ENCODE measurements at regions not wholly inside any gene's neighbourhood (a gene's known extent, or its start where the extent isn't known, plus 50 kb on each side); places are given as distances from the start of the nearest gene placed in this dataset.

DNA sequence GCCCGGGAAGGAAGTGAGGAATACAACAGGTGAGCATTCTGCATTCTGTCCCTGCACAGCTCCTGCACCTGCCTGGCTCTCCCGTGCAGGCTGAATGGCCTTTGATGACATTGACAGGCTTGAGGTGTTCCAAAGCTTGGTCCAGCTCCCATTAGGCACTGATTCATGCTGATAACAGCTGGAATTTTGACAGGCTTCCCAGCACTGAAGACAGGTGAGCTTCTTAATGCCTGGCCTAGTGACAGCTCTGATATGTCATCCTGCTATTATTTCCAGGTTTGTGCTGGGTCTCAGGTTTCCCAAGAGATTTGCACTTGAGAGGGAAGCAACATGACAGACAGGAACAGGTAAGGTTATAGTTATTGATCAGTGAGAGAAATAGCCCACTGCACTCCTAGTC lies 58.0 kb upstream of the MTNR1B start:
- H3K9ac ChIP-seq (ENCODE audit: low read depth in 1 of 2, low read length in 2 of 2) = no peak overlapping the region
- H3K27me3 ChIP-seq (ENCODE audit: control insufficient read depth in 1 of 2, insufficient read depth in 2 of 2, low read length in 2 of 2) = no peaks in the 10 kb centered on the region
- H3K27ac ChIP-seq (ENCODE audit: low read depth, low read length) = no peak overlapping the region
- no peaks in the 10 kb centered on the region for H3K36me3 ChIP-seq (ENCODE audit: control insufficient read depth in 1 of 2, insufficient read depth in 2 of 2, low read length in 2 of 2)
- H3K4me1 ChIP-seq (ENCODE audit: control insufficient read depth in 1 of 2, insufficient read depth in 2 of 2, low read length in 2 of 2) = no peaks in the 10 kb centered on the region
- H3K4me3 ChIP-seq (ENCODE audit: low read depth in 1 of 2, low read length in 2 of 2) = no peak overlapping the region
- H3K9me3 ChIP-seq (ENCODE audit: control insufficient read depth in 1 of 2, low read length in 2 of 2) = no peaks in the 10 kb centered on the region

DNA sequence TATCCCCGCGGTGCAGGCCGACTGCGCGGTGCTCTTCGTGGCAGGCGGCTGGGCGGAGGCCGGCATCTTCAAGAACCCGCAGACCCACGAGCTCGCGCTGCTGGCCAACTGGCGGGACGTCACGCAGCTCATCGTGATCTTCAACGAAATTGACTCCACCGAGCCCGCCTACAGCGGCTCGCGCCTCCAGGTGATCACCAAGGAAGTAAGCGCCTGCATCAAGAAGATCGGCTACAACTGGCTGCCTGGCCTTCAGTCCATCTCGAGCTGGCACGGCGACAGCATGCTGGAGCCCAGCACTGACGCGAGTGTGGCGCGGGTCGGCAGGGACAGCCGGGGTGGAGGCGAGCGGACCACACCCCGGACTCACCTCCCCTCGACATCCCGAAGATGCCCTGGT lies 53.9 kb upstream of the MTNR1B start:
- Histone ChIP-seq H3K27me3 (ENCODE audit: control insufficient read depth in 1 of 2, insufficient read depth in 2 of 2, low read length in 2 of 2) (no peaks in the 10 kb centered on the region), H3K4me1 (ENCODE audit: control insufficient read depth in 1 of 2, insufficient read depth in 2 of 2, low read length in 2 of 2) (no peaks in the 10 kb centered on the region), H3K36me3 (ENCODE audit: control insufficient read depth in 1 of 2, insufficient read depth in 2 of 2, low read length in 2 of 2) (no peaks in the 10 kb centered on the region), H3K9ac (ENCODE audit: low read depth in 1 of 2, low read length in 2 of 2) (no peak overlapping the region), H3K27ac (ENCODE audit: low read depth, low read length) (no peak overlapping the region), H3K9me3 (ENCODE audit: control insufficient read depth in 1 of 2, low read length in 2 of 2) (no peaks in the 10 kb centered on the region), H3K4me3 (ENCODE audit: low read depth in 1 of 2, low read length in 2 of 2) (no peak overlapping the region)

DNA sequence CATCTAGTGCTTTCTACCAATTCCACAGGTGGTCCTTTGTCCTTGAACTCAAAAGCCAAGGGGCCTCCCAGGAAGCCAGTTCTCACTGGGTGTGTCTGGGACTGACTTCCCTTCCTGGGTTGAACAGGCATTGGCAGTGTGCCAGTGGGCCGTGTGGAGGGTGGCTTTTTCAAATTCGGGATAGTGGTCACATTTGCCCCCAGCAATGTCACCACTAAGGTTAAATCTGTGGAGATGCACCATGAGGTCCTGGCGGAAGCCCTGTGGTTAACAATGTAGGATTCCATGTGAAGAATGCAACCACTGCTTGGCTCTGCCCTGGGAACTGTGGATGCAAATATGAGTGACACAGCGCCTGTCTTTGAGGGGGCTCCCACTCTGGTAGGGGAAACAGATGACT lies 53.2 kb upstream of the MTNR1B start:
- H3K27ac ChIP-seq (ENCODE audit: low read depth, low read length) = no peak overlapping the region
- no peak overlapping the region for H3K4me3 ChIP-seq (ENCODE audit: low read depth in 1 of 2, low read length in 2 of 2)
- H3K36me3 ChIP-seq (ENCODE audit: control insufficient read depth in 1 of 2, insufficient read depth in 2 of 2, low read length in 2 of 2) = no peaks in the 10 kb centered on the region
- H3K27me3 ChIP-seq (ENCODE audit: control insufficient read depth in 1 of 2, insufficient read depth in 2 of 2, low read length in 2 of 2) = no peaks in the 10 kb centered on the region
- no peak overlapping the region for H3K9ac ChIP-seq (ENCODE audit: low read depth in 1 of 2, low read length in 2 of 2)
- H3K9me3 ChIP-seq (ENCODE audit: control insufficient read depth in 1 of 2, low read length in 2 of 2) = no peaks in the 10 kb centered on the region
- H3K4me1 ChIP-seq (ENCODE audit: control insufficient read depth in 1 of 2, insufficient read depth in 2 of 2, low read length in 2 of 2) = no peaks in the 10 kb centered on the region

DNA sequence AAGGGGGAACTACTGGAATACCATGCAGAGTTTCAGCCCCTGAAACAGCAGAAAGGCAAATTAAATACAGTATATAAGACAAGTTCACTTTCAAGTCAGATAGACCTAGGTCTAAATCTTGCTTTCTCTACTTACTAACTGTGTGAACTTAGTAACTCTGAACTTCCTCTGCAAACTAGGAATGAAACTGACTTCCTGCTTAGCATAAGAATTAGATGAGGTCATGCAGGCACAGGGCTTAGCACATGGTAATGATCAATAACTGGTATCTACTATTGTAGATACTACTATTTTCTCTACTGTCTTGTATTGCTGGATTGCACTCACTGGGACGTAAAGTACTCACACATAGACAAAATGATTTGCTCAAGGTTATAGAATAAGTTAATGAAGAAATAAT lies 51.5 kb upstream of the MTNR1B start:
- Histone ChIP-seq H3K9me3 (ENCODE audit: control insufficient read depth in 1 of 2, low read length in 2 of 2) (no peaks in the 10 kb centered on the region), H3K4me3 (ENCODE audit: low read depth in 1 of 2, low read length in 2 of 2) (no peak overlapping the region), H3K36me3 (ENCODE audit: control insufficient read depth in 1 of 2, insufficient read depth in 2 of 2, low read length in 2 of 2) (no peaks in the 10 kb centered on the region), H3K4me1 (ENCODE audit: control insufficient read depth in 1 of 2, insufficient read depth in 2 of 2, low read length in 2 of 2) (no peaks in the 10 kb centered on the region), H3K27me3 (ENCODE audit: control insufficient read depth in 1 of 2, insufficient read depth in 2 of 2, low read length in 2 of 2) (no peaks in the 10 kb centered on the region), H3K9ac (ENCODE audit: low read depth in 1 of 2, low read length in 2 of 2) (no peak overlapping the region), H3K27ac (ENCODE audit: low read depth, low read length) (no peak overlapping the region)

DNA sequence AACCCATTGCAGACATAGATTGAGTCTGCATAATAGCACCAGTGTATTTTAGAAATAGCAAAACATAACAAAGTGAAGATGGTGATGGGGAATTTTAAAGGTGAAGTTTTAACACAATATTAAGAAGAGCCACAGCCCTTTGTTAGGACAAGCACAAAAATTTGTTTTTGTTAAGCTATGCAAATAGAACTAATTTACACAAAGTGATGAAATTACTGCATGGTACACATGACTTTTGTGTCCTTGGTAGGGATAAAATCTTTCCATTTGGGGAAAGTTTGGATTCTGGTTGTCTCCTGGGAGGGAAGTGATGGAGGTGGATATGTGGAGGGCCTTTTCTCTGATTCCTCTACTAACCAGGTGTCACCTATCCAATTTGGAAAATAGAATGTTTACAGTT lies 50.4 kb upstream of the MTNR1B start:
- no peak overlapping the region for H3K27ac ChIP-seq (ENCODE audit: low read depth, low read length)
- H3K4me3 ChIP-seq (ENCODE audit: low read depth in 1 of 2, low read length in 2 of 2) = no peak overlapping the region
- H3K9ac ChIP-seq (ENCODE audit: low read depth in 1 of 2, low read length in 2 of 2) = no peak overlapping the region
- H3K36me3 ChIP-seq (ENCODE audit: control insufficient read depth in 1 of 2, insufficient read depth in 2 of 2, low read length in 2 of 2) = no peaks in the 10 kb centered on the region
- H3K27me3 ChIP-seq (ENCODE audit: control insufficient read depth in 1 of 2, insufficient read depth in 2 of 2, low read length in 2 of 2) = no peaks in the 10 kb centered on the region
- no peaks in the 10 kb centered on the region for H3K4me1 ChIP-seq (ENCODE audit: control insufficient read depth in 1 of 2, insufficient read depth in 2 of 2, low read length in 2 of 2)
- H3K9me3 ChIP-seq (ENCODE audit: control insufficient read depth in 1 of 2, low read length in 2 of 2) = no peaks in the 10 kb centered on the region
